KMS-11 (cell line): ENCODE measurements at regions not wholly inside any gene's neighbourhood (a gene's known extent, or its start where the extent isn't known, plus 50 kb on each side); places are given as distances from the start of the nearest gene placed in this dataset.

Source experiments
- H2AFZ ChIP-seq: fragments of 200-600 bp; sonication (generic); 2 replicates; pipeline ENCODE4 v1.6.1; 2016; ENCODE audit warnings: antibody characterized with exemption, mixed run types, low read depth
- H3K27ac ChIP-seq: fragments of 200-600 bp; sonication (generic); 2 replicates; pipeline ENCODE4 v1.6.1; 2016; ENCODE audit warnings: mild to moderate bottlenecking, mixed run types
- H3K27me3 ChIP-seq: fragments of 200-600 bp; sonication (generic); 2 replicates; pipeline ENCODE4 v1.6.1; 2017; ENCODE audit warnings: mild to moderate bottlenecking, low read depth, mixed run types, moderate library complexity; ENCODE audit not compliant: insufficient read depth
- H3K36me3 ChIP-seq: fragments of 200-600 bp; sonication (generic); 2 replicates; pipeline ENCODE4 v1.6.1; 2017; ENCODE audit warnings: mild to moderate bottlenecking, mixed run types; ENCODE audit not compliant: insufficient read depth
- H3K4me1 ChIP-seq: fragments of 200-600 bp; sonication (generic); 2 replicates; pipeline ENCODE4 v1.6.1; 2016; ENCODE audit warnings: mild to moderate bottlenecking, low read depth, mixed run types; ENCODE audit not compliant: poor library complexity, severe bottlenecking
- H3K4me2 ChIP-seq: fragments of 200-600 bp; sonication (generic); 2 replicates; pipeline ENCODE4 v1.7.0; 2016; ENCODE audit warnings: mild to moderate bottlenecking, mixed run types
- H3K4me3 ChIP-seq: fragments of 200-600 bp; sonication (generic); IDR thresholded peaks from 2 replicates; pipeline ENCODE4 v1.6.1; 2017; ENCODE audit warnings: low read depth, low read length, mixed read lengths; ENCODE audit not compliant: insufficient read depth
- H3K79me2 ChIP-seq: fragments of 200-600 bp; sonication (generic); 2 replicates; pipeline ENCODE4 v1.6.1; 2016; ENCODE audit warnings: low read depth, mixed run types; ENCODE audit not compliant: insufficient read depth
- H3K9ac ChIP-seq: fragments of 200-600 bp; sonication (generic); 2 replicates; pipeline ENCODE4 v1.6.1; 2016; ENCODE audit warnings: mild to moderate bottlenecking, mixed run types
- H4K20me1 ChIP-seq: fragments of 200-600 bp; sonication (generic); 2 replicates; pipeline ENCODE4 v1.6.1; 2016; ENCODE audit warnings: mild to moderate bottlenecking, mixed run types; ENCODE audit not compliant: insufficient read depth
- TF ChIP-seq, protein P1 (sequence below): fragments of 200-600 bp; sonication (generic); conservative IDR thresholded peaks from 2 replicates; pipeline ENCODE4 v1.6.1; 2017; ENCODE audit warnings: low read depth, mild to moderate bottlenecking, antibody characterized with exemption, low read length, moderate library complexity, mixed read lengths

- no peak overlapping the region for H3K9ac ChIP-seq
- no peak overlapping the region for H3K27ac ChIP-seq
- TF ChIP-seq, protein P1, sequence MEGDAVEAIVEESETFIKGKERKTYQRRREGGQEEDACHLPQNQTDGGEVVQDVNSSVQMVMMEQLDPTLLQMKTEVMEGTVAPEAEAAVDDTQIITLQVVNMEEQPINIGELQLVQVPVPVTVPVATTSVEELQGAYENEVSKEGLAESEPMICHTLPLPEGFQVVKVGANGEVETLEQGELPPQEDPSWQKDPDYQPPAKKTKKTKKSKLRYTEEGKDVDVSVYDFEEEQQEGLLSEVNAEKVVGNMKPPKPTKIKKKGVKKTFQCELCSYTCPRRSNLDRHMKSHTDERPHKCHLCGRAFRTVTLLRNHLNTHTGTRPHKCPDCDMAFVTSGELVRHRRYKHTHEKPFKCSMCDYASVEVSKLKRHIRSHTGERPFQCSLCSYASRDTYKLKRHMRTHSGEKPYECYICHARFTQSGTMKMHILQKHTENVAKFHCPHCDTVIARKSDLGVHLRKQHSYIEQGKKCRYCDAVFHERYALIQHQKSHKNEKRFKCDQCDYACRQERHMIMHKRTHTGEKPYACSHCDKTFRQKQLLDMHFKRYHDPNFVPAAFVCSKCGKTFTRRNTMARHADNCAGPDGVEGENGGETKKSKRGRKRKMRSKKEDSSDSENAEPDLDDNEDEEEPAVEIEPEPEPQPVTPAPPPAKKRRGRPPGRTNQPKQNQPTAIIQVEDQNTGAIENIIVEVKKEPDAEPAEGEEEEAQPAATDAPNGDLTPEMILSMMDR = no peak
- H3K79me2 ChIP-seq = no peaks in the 10 kb centered on the region
- no peaks in the 10 kb centered on the region for H4K20me1 ChIP-seq
- no peak overlapping the region for H3K4me3 ChIP-seq
- no peak overlapping the region for H2AFZ ChIP-seq
- no peaks in the 10 kb centered on the region for H3K36me3 ChIP-seq
- no peak overlapping the region for H3K4me2 ChIP-seq
- no peaks in the 10 kb centered on the region for H3K4me1 ChIP-seq
- no peaks in the 10 kb centered on the region for H3K27me3 ChIP-seq
These were observed 284.6 kb upstream of the RPS23 start for GRCh38 chr5:82562696-82563240.

- no peaks in the 10 kb centered on the region for H3K27me3 ChIP-seq
- no peaks in the 10 kb centered on the region for H4K20me1 ChIP-seq
- no peak overlapping the region for H3K27ac ChIP-seq
- H3K4me2 ChIP-seq = no peak overlapping the region
- no peaks in the 10 kb centered on the region for H3K79me2 ChIP-seq
- no peak overlapping the region for H3K4me3 ChIP-seq
- no peaks in the 10 kb centered on the region for H3K4me1 ChIP-seq
- H3K9ac ChIP-seq = no peak overlapping the region
- TF ChIP-seq, protein P1 = no peak
- no peak overlapping the region for H2AFZ ChIP-seq
- no peaks in the 10 kb centered on the region for H3K36me3 ChIP-seq
These were observed 283.6 kb upstream of the RPS23 start for GRCh38 chr5:82561797-82562196.

- H3K27ac ChIP-seq = no peak overlapping the region
- no peak overlapping the region for H2AFZ ChIP-seq
- no peak overlapping the region for H3K9ac ChIP-seq
- H4K20me1 ChIP-seq = no peaks in the 10 kb centered on the region
- TF ChIP-seq, protein P1 = no peak
- H3K27me3 ChIP-seq = no peaks in the 10 kb centered on the region
- no peaks in the 10 kb centered on the region for H3K4me1 ChIP-seq
- H3K4me2 ChIP-seq = no peak overlapping the region
- H3K4me3 ChIP-seq = no peak overlapping the region
- H3K36me3 ChIP-seq = no peaks in the 10 kb centered on the region
- no peaks in the 10 kb centered on the region for H3K79me2 ChIP-seq
These were observed 282.8 kb upstream of the RPS23 start for GRCh38 chr5:82560969-82561368.

DNA sequence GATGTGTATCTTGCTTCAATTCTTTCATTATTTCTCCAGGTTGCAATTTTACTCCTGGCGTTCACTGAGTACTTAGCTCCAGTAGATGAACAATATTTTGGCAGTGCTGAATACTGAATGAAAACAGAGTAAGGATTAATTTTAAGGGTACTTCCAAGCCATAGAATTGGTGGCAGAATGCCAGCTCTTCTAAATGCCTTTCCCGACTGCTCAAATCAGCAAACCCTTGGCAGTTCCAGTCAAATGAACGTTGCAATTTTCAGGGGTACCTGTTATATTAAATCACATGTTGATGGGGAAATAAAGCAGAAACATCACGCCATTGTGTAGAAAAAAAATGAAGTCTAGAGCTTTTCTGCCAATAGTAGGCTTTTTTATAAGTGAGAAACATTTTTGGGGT, 282.4 kb upstream of the RPS23 start:
- Histone ChIP-seq H3K36me3 (no peaks in the 10 kb centered on the region), H4K20me1 (no peaks in the 10 kb centered on the region), H3K9ac (no peak overlapping the region), H3K4me1 (no peaks in the 10 kb centered on the region), H3K4me2 (no peak overlapping the region), H3K4me3 (no peak overlapping the region), H2AFZ (no peak overlapping the region), H3K79me2 (no peaks in the 10 kb centered on the region), H3K27me3 (no peaks in the 10 kb centered on the region), H3K27ac (no peak overlapping the region)
- TF ChIP-seq, protein P1 = no peak
